DMS79 (cell line): ENCODE measurements at regions not wholly inside any gene's neighbourhood (a gene's known extent, or its start where the extent isn't known, plus 50 kb on each side); places are given as distances from the start of the nearest gene placed in this dataset.

Experiments used
- DNase-seq: peaks from one replicate; lab custom pipeline; 2025; lab: John Stamatoyannopoulos, UW

- DNase-seq: no peak
Measured at GRCh38 chr12:93156086-93156716, 221.5 kb upstream of the NUDT4 start.

GRCh38 chr12:93157279-93157678 is 220.4 kb upstream of the NUDT4 start:
- no peak for DNase-seq

- no peak for DNase-seq
Measured at GRCh38 chr12:93158065-93158843, 219.5 kb upstream of the NUDT4 start.

- no peak for DNase-seq
Measured at GRCh38 chr12:93163260-93164036, 214.3 kb upstream of the NUDT4 start.

GRCh38 chr12:93164103-93164880 is 213.4 kb upstream of the NUDT4 start:
- no peak for DNase-seq

GRCh38 chr12:93165384-93165932 is 212.3 kb upstream of the NUDT4 start:
- DNase-seq: no peak

- no peak for DNase-seq
Measured at GRCh38 chr12:93166541-93167307, 211.0 kb upstream of the NUDT4 start.

GRCh38 chr12:93167331-93167730 is 210.4 kb upstream of the NUDT4 start:
- no peak for DNase-seq

- no peak for DNase-seq
Measured at GRCh38 chr12:93167841-93168492, 209.8 kb upstream of the NUDT4 start.

GRCh38 chr12:93168751-93169150 is 209.0 kb upstream of the NUDT4 start:
- DNase-seq: no peak

- DNase-seq: no peak
Measured at GRCh38 chr12:93169536-93169935, 208.2 kb upstream of the NUDT4 start.

- DNase-seq: no peak
Measured at GRCh38 chr12:93170928-93171327, 206.8 kb upstream of the NUDT4 start.

GRCh38 chr12:93173178-93173957 is 204.4 kb upstream of the NUDT4 start:
- DNase-seq: no peak

- no peak for DNase-seq
Measured at GRCh38 chr12:93174048-93174447, 203.7 kb upstream of the NUDT4 start.

- DNase-seq: no peak
Measured at GRCh38 chr12:93174473-93174872, 203.3 kb upstream of the NUDT4 start.

- DNase-seq: no peak
Measured at GRCh38 chr12:93176165-93176564, 201.6 kb upstream of the NUDT4 start.

- DNase-seq: no peak
Measured at GRCh38 chr12:93176610-93177126, 201.1 kb upstream of the NUDT4 start.

GRCh38 chr12:93177208-93178153 is 200.2 kb upstream of the NUDT4 start:
- DNase-seq: no peak
